NT2/D1 (cell line): ENCODE measurements at regions not wholly inside any gene's neighbourhood (a gene's known extent, or its start where the extent isn't known, plus 50 kb on each side); places are given as distances from the start of the nearest gene placed in this dataset.

Experiments
- DNase-seq: peaks from one replicate; pipeline ENCODE4 v3.0.0-alpha.2; 2011; ENCODE audit warnings: low read depth, low spot score
- H3K27me3 ChIP-seq: 2 replicates; pipeline ENCODE4 v1.6.0; 2011; ENCODE audit warnings: mild to moderate bottlenecking; ENCODE audit not compliant: insufficient read length, insufficient read depth
- H3K36me3 ChIP-seq: 2 replicates; pipeline ENCODE4 v1.6.1; 2011; ENCODE audit warnings: mild to moderate bottlenecking, low read length, mixed read lengths; ENCODE audit not compliant: insufficient read depth, insufficient read length
- H3K4me1 ChIP-seq: 2 replicates; pipeline ENCODE4 v1.5.1; 2011; ENCODE audit not compliant: insufficient read depth, insufficient read length
- H3K4me3 ChIP-seq: 2 replicates; pipeline ENCODE4 v1.5.1; 2011; ENCODE audit warnings: low read depth; ENCODE audit not compliant: insufficient read length
- H3K9ac ChIP-seq: 2 replicates; pipeline ENCODE4 v1.6.0; 2011; ENCODE audit warnings: low read depth; ENCODE audit not compliant: insufficient read length
- H3K9me3 ChIP-seq: 2 replicates; pipeline ENCODE4 v1.5.1; 2011; ENCODE audit warnings: mild to moderate bottlenecking, low read length; ENCODE audit not compliant: insufficient read depth
- SUZ12 ChIP-seq: IDR thresholded peaks from 2 replicates; pipeline ENCODE4 v1.6.1; 2011; ENCODE audit not compliant: insufficient read length, insufficient read depth; ENCODE audit errors: extremely low read depth
- YY1 ChIP-seq: IDR thresholded peaks from 2 replicates; pipeline ENCODE4 v1.6.1; 2011; ENCODE audit not compliant: insufficient read length, insufficient read depth
- ZNF274 ChIP-seq: IDR thresholded peaks from 2 replicates; pipeline ENCODE4 v1.6.1; 2011; ENCODE audit warnings: mild to moderate bottlenecking, low read depth, low read length

DNA sequence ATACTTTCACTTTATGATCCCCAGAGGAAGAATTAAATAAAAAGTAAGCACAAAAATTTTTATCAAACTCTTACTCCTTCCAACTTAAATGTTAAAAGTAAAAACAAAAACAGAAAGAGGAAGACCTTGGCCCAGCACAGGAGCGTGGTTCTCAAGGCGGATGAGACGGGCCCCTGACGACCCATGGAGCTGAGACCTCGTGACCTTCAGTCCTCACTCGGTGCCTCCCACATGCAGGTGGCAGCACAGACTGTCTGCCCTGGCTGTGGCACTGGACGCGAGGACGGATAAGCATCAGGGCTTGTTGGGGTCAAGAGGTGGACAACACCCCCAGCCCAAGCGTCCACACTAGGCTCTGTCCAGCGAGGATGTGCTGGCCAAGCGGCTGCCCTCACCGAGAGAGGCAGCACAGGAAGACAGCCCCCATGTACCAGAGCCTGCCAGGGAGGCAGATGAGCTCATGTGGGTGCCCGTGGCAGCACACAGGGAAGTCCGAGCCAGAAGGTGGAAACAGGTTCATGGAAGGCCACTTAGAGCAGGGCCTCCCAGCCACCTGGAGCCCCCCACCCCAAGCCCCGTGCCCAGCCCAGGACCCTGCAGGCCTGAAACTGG, 1389.8 kb downstream of the TBC1D22A start:
- TF ChIP-seq YY1: no peak
- no peak for TF ChIP-seq ZNF274
- TF ChIP-seq SUZ12: no peak
- no peaks in the 10 kb centered on the region for H3K9me3 ChIP-seq
- peaks cover 2% of the 10 kb centered on the region for H3K4me1 ChIP-seq
- no peaks in the 10 kb centered on the region for H3K36me3 ChIP-seq
- no peaks in the 10 kb centered on the region for H3K27me3 ChIP-seq
- no peak overlapping the region for H3K4me3 ChIP-seq
- DNase-seq: no peak
- no peak overlapping the region for H3K9ac ChIP-seq

DNA sequence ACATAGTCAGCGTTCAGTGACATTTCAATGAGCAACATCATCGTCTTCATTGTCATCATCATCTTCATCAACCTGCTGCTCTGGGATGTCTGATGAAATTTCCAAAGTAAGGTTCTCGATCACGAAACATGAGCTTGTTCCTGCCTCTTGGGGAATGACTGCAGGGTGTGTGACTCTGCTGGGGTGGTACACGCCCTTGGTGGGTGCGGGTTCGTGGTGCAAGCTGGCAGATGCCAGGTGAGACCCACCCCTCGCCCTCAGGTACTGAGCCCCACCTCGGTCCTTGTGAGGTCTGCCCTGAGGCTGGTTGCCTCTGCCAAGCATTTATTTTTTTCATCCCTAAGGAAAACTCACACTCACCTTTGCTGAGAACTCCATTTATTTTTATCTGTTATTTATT, 1389.2 kb downstream of the TBC1D22A start:
- Histone ChIP-seq H3K9ac (no peak overlapping the region), H3K4me3 (no peak overlapping the region), H3K4me1 (peaks cover 6% of the 10 kb centered on the region), H3K9me3 (no peaks in the 10 kb centered on the region), H3K36me3 (no peaks in the 10 kb centered on the region), H3K27me3 (no peaks in the 10 kb centered on the region)
- TF ChIP-seq ZNF274 (no peak), SUZ12 (no peak), YY1 (no peak)
- no peak for DNase-seq

DNA sequence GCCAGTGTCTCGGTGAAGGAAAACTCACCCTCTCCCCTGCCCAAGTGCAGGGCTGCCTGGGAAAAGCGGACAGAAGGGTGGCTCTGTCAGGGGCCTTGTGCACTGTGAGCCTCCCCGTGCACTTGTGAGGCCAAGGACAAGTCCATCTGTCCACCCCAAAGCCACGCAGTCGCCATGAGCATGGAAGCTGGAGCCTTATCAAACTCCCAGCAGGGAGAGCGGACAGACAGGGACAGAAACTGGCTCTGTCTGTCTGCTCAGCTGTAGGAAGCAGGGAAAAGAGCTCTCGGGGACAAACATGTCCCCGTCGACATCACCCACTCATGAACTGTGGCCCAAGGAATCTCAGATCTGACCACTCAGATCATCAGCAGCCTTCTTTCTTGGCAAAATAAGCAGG, 1385.4 kb downstream of the TBC1D22A start:
- Histone ChIP-seq H3K9me3 (no peaks in the 10 kb centered on the region), H3K4me1 (peaks cover 7% of the 10 kb centered on the region), H3K27me3 (no peaks in the 10 kb centered on the region), H3K4me3 (no peak overlapping the region), H3K36me3 (no peaks in the 10 kb centered on the region), H3K9ac (no peak overlapping the region)
- DNase-seq: no peak
- TF ChIP-seq ZNF274 (no peak), SUZ12 (no peak), YY1 (no peak)

DNA sequence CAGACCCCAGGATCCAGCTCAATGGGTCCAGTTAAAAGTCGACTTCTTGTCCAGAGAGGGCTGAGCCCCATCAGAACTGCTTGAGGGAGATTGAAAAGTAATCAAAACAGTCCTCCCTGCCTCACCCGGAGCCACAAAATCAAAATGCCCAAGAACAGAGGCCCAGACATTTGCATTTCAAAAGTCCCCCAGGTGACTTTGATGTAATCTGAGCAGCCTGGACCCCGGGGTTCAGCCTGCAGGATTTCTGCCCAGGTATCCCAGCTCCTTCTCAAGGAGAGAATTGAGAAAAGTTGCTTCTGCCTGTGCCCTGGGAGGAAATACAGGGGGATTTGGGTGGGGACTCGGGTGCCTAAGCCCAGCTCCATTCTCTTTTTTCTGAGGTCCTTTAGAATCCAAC, 1385.0 kb downstream of the TBC1D22A start:
- Histone ChIP-seq H3K27me3 (no peaks in the 10 kb centered on the region), H3K36me3 (no peaks in the 10 kb centered on the region), H3K9ac (no peak overlapping the region), H3K4me1 (peaks cover 7% of the 10 kb centered on the region), H3K9me3 (no peaks in the 10 kb centered on the region), H3K4me3 (no peak overlapping the region)
- no peak for DNase-seq
- TF ChIP-seq SUZ12 (no peak), YY1 (no peak), ZNF274 (no peak)

DNA sequence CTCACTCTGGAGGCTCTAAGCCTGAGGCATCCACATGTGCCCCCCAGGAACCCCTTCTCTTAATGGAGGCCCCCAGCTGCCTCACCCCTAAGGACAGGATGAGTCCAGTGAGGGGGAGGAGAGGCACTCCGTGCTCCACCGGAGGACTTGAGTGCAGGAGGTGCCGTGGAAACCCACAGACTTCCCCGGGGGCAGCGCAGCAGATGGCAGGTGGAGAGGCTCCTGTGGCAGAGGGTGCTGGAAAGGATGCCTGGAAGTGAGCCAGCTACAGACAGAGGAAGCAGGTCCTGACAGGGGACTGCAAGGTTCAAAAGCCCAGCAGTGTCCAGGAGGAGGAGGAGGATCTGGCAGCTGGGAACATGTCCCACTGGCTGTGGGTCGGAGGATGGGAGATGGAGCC, 1384.0 kb downstream of the TBC1D22A start:
- TF ChIP-seq SUZ12 (no peak), ZNF274 (no peak), YY1 (no peak)
- Histone ChIP-seq H3K4me3 (no peak overlapping the region), H3K9ac (no peak overlapping the region), H3K36me3 (no peaks in the 10 kb centered on the region), H3K4me1 (peaks cover 7% of the 10 kb centered on the region), H3K27me3 (no peaks in the 10 kb centered on the region), H3K9me3 (no peaks in the 10 kb centered on the region)
- no peak for DNase-seq

DNA sequence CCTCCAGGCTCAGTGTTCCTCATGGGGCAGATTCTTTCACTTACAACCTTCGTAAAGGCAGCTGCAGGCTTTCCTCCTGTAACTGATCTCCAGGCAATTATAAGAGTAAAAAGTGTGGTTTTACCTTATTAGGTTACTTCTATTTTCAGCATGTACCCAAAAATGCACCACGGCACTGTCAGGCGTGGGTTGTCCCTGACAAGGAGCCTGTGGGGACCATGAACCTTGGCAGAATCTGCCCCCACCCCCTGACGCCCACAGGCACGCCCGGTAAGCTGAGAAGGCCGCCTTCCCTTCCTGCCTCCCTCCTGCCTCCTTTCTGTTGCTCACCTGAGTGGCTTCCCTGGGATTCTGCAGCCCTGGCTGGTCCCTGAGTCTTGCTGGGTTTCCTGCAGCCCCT, 1383.3 kb downstream of the TBC1D22A start:
- Histone ChIP-seq H3K4me1 (peaks cover 7% of the 10 kb centered on the region), H3K4me3 (no peak overlapping the region), H3K27me3 (no peaks in the 10 kb centered on the region), H3K9ac (no peak overlapping the region), H3K9me3 (no peaks in the 10 kb centered on the region), H3K36me3 (no peaks in the 10 kb centered on the region)
- TF ChIP-seq SUZ12: no peak
- no peak for TF ChIP-seq YY1
- no peak for TF ChIP-seq ZNF274
- DNase-seq: no peak

DNA sequence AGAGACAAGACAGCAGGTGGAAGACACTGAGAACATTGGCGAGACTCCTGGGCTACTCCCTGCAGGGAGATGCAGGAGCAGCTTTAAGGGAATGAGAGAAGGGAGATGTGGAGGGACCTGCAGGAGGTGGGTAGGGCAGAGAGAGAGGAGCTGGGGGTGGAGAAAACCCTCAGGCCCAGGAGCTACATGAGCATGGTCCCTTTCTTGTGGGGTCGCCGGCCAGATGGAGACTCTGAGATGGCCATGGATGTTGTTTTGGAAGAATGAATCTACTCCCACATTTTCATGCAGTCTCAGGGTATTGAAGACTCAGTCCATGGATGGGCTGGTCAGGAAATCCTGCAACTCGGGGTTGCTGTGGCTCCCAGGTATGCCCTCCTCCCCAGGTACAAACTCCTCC, 1381.9 kb downstream of the TBC1D22A start:
- Histone ChIP-seq H3K4me3 (no peak overlapping the region), H3K9ac (no peak overlapping the region), H3K27me3 (no peaks in the 10 kb centered on the region), H3K4me1 (peaks cover 7% of the 10 kb centered on the region), H3K9me3 (no peaks in the 10 kb centered on the region), H3K36me3 (no peaks in the 10 kb centered on the region)
- DNase-seq: no peak
- TF ChIP-seq SUZ12 (no peak), YY1 (no peak), ZNF274 (no peak)

DNA sequence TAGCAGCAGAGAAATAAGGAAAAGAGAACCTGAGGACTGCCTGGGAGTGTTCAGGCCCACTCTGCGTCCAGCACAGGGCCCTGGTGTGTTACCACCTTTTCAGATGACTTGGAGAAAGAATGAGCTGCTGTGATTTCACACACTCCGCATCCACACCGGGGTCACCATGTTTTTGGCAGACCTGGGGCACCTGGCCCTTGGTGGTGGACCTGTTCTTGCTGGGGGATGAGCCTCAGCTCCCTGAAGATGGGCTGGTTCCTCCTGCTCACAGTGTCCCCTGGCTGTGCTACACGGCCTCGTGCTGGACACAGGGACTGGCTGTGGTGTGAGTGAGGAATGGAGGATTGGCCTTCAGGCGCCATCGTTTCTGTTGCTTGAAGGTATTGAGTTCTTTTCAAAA, 1381.4 kb downstream of the TBC1D22A start:
- Histone ChIP-seq H3K9ac (no peak overlapping the region), H3K9me3 (no peaks in the 10 kb centered on the region), H3K27me3 (no peaks in the 10 kb centered on the region), H3K4me3 (no peak overlapping the region), H3K4me1 (peaks cover 7% of the 10 kb centered on the region), H3K36me3 (no peaks in the 10 kb centered on the region)
- no peak for TF ChIP-seq YY1
- TF ChIP-seq ZNF274: no peak
- no peak for TF ChIP-seq SUZ12
- DNase-seq: no peak
